Brain microvascular endothelial cell (primary cell): ENCODE measurements at regions not wholly inside any gene's neighbourhood (a gene's known extent, or its start where the extent isn't known, plus 50 kb on each side); places are given as distances from the start of the nearest gene placed in this dataset.

Experiments
- DNase-seq: peaks from one replicate; pipeline ENCODE4 v3.0.0-alpha.2; 2020
- H3K27ac ChIP-seq: fragments of 250-450 bp; sonication (Bioruptor Pico); 2 replicates; pipeline ENCODE4 v1.5.1; 2020; ENCODE audit warnings: mild to moderate bottlenecking, moderate library complexity
- H3K27me3 ChIP-seq: fragments of 250-450 bp; sonication (Bioruptor Pico); replicated peaks from 2 replicates; pipeline ENCODE4 v1.5.1; 2020; ENCODE audit warnings: mild to moderate bottlenecking
- H3K36me3 ChIP-seq: fragments of 250-450 bp; sonication (Bioruptor Pico); replicated peaks from 2 replicates; pipeline ENCODE4 v1.5.1; 2020; ENCODE audit warnings: mild to moderate bottlenecking
- H3K4me3 ChIP-seq: 2 replicates; pipeline ENCODE4 v1.5.1; 2011; ENCODE audit warnings: low read depth, mild to moderate bottlenecking, control low read depth, low read length, moderate library complexity
- in situ Hi-C: cut with HindIII; loops from 2 replicates; pipeline ENCODE4 v1.10.0; 2017; ENCODE audit warnings: low sequenced_read_pairs, low pct_ligation_motif_present
- TF ChIP-seq, protein P1 (sequence below): IDR thresholded peaks from 2 replicates; pipeline ENCODE4 v1.5.1; 2011; ENCODE audit warnings: low read depth, mild to moderate bottlenecking, moderate library complexity, low read length, control low read depth, inconsistent platforms; ENCODE audit errors: missing control alignments

DNA sequence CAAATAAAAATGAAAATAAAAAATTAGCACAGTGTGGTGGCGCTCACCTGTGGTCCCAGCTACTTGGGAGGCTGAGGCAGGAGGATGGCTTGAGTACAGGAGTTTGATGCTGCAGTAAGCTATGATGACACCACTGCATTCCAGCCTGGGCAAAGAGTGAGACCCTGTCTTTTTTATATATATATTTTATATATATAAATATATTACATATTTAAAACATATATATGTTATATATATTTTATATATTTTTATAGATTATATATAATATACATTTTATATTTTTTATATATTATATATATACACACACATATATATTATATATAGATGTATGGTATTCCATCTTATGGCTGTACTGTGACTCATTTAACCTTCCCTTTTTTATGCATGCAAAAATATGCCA lies 87.6 kb upstream of the PMEPA1 start:
- Histone ChIP-seq H3K4me3 (no peak overlapping the region), H3K27ac (no peak overlapping the region), H3K36me3 (no peaks in the 10 kb centered on the region), H3K27me3 (no peaks in the 10 kb centered on the region)
- DNase-seq, result no peak
- in situ Hi-C loops, result no loop called here
- TF ChIP-seq, protein P1, sequence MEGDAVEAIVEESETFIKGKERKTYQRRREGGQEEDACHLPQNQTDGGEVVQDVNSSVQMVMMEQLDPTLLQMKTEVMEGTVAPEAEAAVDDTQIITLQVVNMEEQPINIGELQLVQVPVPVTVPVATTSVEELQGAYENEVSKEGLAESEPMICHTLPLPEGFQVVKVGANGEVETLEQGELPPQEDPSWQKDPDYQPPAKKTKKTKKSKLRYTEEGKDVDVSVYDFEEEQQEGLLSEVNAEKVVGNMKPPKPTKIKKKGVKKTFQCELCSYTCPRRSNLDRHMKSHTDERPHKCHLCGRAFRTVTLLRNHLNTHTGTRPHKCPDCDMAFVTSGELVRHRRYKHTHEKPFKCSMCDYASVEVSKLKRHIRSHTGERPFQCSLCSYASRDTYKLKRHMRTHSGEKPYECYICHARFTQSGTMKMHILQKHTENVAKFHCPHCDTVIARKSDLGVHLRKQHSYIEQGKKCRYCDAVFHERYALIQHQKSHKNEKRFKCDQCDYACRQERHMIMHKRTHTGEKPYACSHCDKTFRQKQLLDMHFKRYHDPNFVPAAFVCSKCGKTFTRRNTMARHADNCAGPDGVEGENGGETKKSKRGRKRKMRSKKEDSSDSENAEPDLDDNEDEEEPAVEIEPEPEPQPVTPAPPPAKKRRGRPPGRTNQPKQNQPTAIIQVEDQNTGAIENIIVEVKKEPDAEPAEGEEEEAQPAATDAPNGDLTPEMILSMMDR, result no peak

GRCh38 chr20:57795977-57796560 lies 86.3 kb upstream of the PMEPA1 start:
- DNase-seq, result no peak
- in situ Hi-C loops, result no loop called here
- H3K27me3 ChIP-seq, result no peaks in the 10 kb centered on the region

GRCh38 chr20:57795342-57795697 lies 85.5 kb upstream of the PMEPA1 start:
- in situ Hi-C loops, result no loop called here
- H3K27ac ChIP-seq, result no peak overlapping the region
- H3K36me3 ChIP-seq, result no peaks in the 10 kb centered on the region
- TF ChIP-seq, protein P1, result no peak
- H3K27me3 ChIP-seq, result no peaks in the 10 kb centered on the region
- peak; percentile 13 for DNase-seq
- H3K4me3 ChIP-seq, result no peak overlapping the region

More at GRCh38 chr20:57795977-57796560, 86.3 kb upstream of the PMEPA1 start:
- Histone ChIP-seq H3K4me3 (no peak overlapping the region), H3K27ac (no peak overlapping the region), H3K36me3 (no peaks in the 10 kb centered on the region)
- TF ChIP-seq, protein P1, result no peak

DNA sequence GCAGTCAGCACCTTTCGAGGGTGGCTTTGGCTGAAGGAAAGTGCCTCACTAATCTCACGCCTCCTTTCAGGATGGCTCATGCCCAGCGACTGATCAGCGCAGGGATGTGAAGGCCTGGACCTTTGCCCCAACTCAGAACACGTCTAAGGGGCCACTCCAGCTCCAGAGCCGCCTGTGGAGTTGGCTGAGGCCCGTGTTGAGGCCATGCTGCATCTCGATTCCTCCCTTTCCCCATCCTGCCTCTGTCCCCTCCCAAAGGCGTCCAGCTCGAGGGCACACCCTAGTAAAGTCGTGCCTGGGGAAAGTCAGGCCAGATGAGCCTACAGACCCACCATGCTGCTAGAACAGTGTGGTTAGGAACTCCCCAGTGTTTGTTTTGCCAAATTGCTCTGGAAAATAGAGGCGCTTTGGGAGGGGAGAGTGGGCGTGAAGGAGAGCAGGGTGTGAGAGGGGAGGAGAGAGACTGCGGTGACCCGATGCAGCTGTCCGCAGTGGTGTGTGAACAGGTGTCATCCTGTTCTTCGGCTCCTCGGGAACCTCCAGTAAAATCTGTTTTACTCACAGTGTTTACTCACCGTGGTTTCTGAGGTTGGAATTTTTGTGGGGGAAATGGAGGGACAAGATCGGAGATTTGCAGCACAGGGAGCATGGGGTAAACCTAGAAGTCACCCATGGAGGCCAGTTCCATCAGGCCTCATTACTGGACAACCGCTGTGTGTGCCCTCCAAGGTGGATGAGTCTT lies 85.0 kb upstream of the PMEPA1 start:
- no peak for DNase-seq
- in situ Hi-C loops, result no loop called here
- TF ChIP-seq, protein P1, result no peak
- no peak overlapping the region for H3K4me3 ChIP-seq
- no peaks in the 10 kb centered on the region for H3K36me3 ChIP-seq
- H3K27me3 ChIP-seq, result no peaks in the 10 kb centered on the region
- no peak overlapping the region for H3K27ac ChIP-seq

- Histone ChIP-seq H3K4me3 (no peak overlapping the region), H3K27ac (no peak overlapping the region), H3K27me3 (no peaks in the 10 kb centered on the region), H3K36me3 (no peaks in the 10 kb centered on the region)
- DNase-seq, result no peak
- in situ Hi-C loops, result no loop called here
- TF ChIP-seq, protein P1, result no peak
Measured at GRCh38 chr20:57794036-57794435, 84.2 kb upstream of the PMEPA1 start.
